Astrocyte of the cerebellum (primary cell): ENCODE measurements at regions not wholly inside any gene's neighbourhood (a gene's known extent, or its start where the extent isn't known, plus 50 kb on each side); places are given as distances from the start of the nearest gene placed in this dataset.

ENCODE experiments used
- DNase-seq: peaks from one replicate; pipeline ENCODE4 v3.0.0-alpha.2; 2011; ENCODE audit warnings: low read depth
- H3K4me3 ChIP-seq: 2 replicates; pipeline ENCODE4 v1.5.1; 2011; ENCODE audit warnings: mild to moderate bottlenecking, low read depth, low read length, moderate library complexity
- CTCF ChIP-seq: IDR thresholded peaks from 2 replicates; pipeline ENCODE4 v1.5.1; 2012; ENCODE audit warnings: low read length, low read depth, moderate library complexity, mild to moderate bottlenecking; ENCODE audit errors: missing control alignments
- in situ Hi-C: cut with HindIII; loops from 2 replicates; pipeline ENCODE4 v1.10.0; 2017; ENCODE audit warnings: low sequenced_read_pairs

GRCh38 chr2:129296806-129297205 is 682.7 kb upstream of the RAB6C start:
- no peak overlapping the region for H3K4me3 ChIP-seq
- in situ Hi-C loops: no loop called here
- DNase-seq: peak; percentile 45
- no peak for TF ChIP-seq CTCF

- in situ Hi-C loops: no loop called here
- H3K4me3 ChIP-seq: no peak overlapping the region
- no peak for DNase-seq
- TF ChIP-seq CTCF: no peak
These were observed 682.0 kb upstream of the RAB6C start for GRCh38 chr2:129297430-129297829.

- no peak for TF ChIP-seq CTCF
- in situ Hi-C loops: no loop called here
- DNase-seq: no peak
These were observed 680.1 kb upstream of the RAB6C start for GRCh38 chr2:129299338-129299737.

GRCh38 chr2:129299756-129300155 is 679.7 kb upstream of the RAB6C start:
- in situ Hi-C loops: no loop called here
- no peak for DNase-seq
- TF ChIP-seq CTCF: no peak
- no peak overlapping the region for H3K4me3 ChIP-seq

More at GRCh38 chr2:129299338-129299737, 680.1 kb upstream of the RAB6C start:
- H3K4me3 ChIP-seq: no peak overlapping the region

- no peak for DNase-seq
- in situ Hi-C loops: no loop called here
- no peak overlapping the region for H3K4me3 ChIP-seq
- no peak for TF ChIP-seq CTCF
These were observed 679.0 kb upstream of the RAB6C start for GRCh38 chr2:129300456-129300855.

- H3K4me3 ChIP-seq: no peak overlapping the region
- TF ChIP-seq CTCF: no peak
- in situ Hi-C loops: no loop called here
- peak; percentile 65 for DNase-seq
These were observed 678.0 kb upstream of the RAB6C start for GRCh38 chr2:129301431-129301913.

DNA sequence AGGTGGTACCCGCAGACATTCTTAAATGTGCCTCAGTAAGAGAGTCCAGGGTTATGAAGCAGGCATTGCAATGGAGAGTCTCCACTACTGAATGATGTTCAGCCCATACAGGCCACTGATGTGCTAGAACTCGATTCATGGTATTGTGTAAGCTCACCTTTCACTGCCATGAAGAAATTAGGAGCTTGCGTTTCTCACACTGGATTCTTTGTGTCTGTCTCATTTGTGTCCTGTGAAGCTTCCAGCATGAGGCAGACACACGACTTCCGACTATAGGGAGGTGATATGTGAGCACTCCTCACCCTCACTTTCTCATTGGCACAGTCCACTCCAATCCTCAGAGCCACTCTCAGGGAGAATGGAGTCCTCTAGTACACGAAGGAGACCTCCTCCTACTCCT is 677.4 kb upstream of the RAB6C start:
- in situ Hi-C loops: no loop called here
- TF ChIP-seq CTCF: no peak
- no peak overlapping the region for H3K4me3 ChIP-seq
- DNase-seq: no peak
